GM19035 (cell line): ENCODE measurements at regions not wholly inside any gene's neighbourhood (a gene's known extent, or its start where the extent isn't known, plus 50 kb on each side); places are given as distances from the start of the nearest gene placed in this dataset.
"Not testable (repeated sequence)": the region's sequence is repeated elsewhere in the genome, so short reads cannot be mapped to it uniquely, and the experiment has no call there.

Experiments used
- ATAC-seq: cut with Tn5 transposase; IDR thresholded peaks from one replicate; pipeline ENCODE4 v1.9.1; 2021; ENCODE audit not compliant: unreplicated experiment

- ATAC-seq, result no peak
Measured at GRCh38 chr13:38160131-38160530, 189.5 kb upstream of the UFM1 start.

- ATAC-seq, result no peak
Measured at GRCh38 chr13:38159710-38160109, 189.9 kb upstream of the UFM1 start.

GRCh38 chr13:38147050-38147449, 202.6 kb upstream of the UFM1 start:
- no peak for ATAC-seq

GRCh38 chr13:38141792-38142191, 207.9 kb upstream of the UFM1 start:
- ATAC-seq, result no peak

GRCh38 chr13:38135592-38135991, 214.1 kb upstream of the UFM1 start:
- ATAC-seq, result no peak

- no peak for ATAC-seq
Measured at GRCh38 chr13:38121267-38121666, 228.4 kb upstream of the UFM1 start.

- no peak for ATAC-seq
Measured at GRCh38 chr13:38103851-38104250, 234.3 kb upstream of the TRPC4 start.

- ATAC-seq, result no peak
Measured at GRCh38 chr13:38099751-38100150, 230.2 kb upstream of the TRPC4 start.

GRCh38 chr13:38093425-38093824, 223.9 kb upstream of the TRPC4 start:
- no peak for ATAC-seq

- ATAC-seq, result no peak
Measured at GRCh38 chr13:38090913-38091312, 221.3 kb upstream of the TRPC4 start.

- ATAC-seq, result no peak
Measured at GRCh38 chr13:38086721-38087120, 217.1 kb upstream of the TRPC4 start.

GRCh38 chr13:38086013-38086412, 216.4 kb upstream of the TRPC4 start:
- ATAC-seq, result no peak

- no peak for ATAC-seq
Measured at GRCh38 chr13:38073931-38074330, 204.4 kb upstream of the TRPC4 start.

GRCh38 chr13:38072696-38073095, 203.1 kb upstream of the TRPC4 start:
- no peak for ATAC-seq

GRCh38 chr13:38071340-38071739, 201.8 kb upstream of the TRPC4 start:
- ATAC-seq, result not testable (repeated sequence)

- no peak for ATAC-seq
Measured at GRCh38 chr13:38053896-38054295, 184.3 kb upstream of the TRPC4 start.

- ATAC-seq, result no peak
Measured at GRCh38 chr13:38046049-38046376, 176.4 kb upstream of the TRPC4 start.

GRCh38 chr13:38045278-38046048, 175.9 kb upstream of the TRPC4 start:
- ATAC-seq, result peak; percentile 88

GRCh38 chr13:38044067-38044466, 174.5 kb upstream of the TRPC4 start:
- ATAC-seq, result no peak

GRCh38 chr13:38042771-38043170, 173.2 kb upstream of the TRPC4 start:
- ATAC-seq, result no peak

- no peak for ATAC-seq
Measured at GRCh38 chr13:38024431-38024830, 154.9 kb upstream of the TRPC4 start.

- ATAC-seq, result no peak
Measured at GRCh38 chr13:38017320-38017719, 147.7 kb upstream of the TRPC4 start.

GRCh38 chr13:38013676-38014075, 144.1 kb upstream of the TRPC4 start:
- no peak for ATAC-seq
